GM21390 (cell line): ENCODE measurements at regions not wholly inside any gene's neighbourhood (a gene's known extent, or its start where the extent isn't known, plus 50 kb on each side); places are given as distances from the start of the nearest gene placed in this dataset.
A peak's percentile ranks its signal among the peaks of the same experiment; 100 is the strongest.

Source experiments
- ATAC-seq: cut with Tn5 transposase; IDR thresholded peaks from one replicate; pipeline ENCODE4 v1.9.1; 2021; ENCODE audit not compliant: unreplicated experiment

DNA sequence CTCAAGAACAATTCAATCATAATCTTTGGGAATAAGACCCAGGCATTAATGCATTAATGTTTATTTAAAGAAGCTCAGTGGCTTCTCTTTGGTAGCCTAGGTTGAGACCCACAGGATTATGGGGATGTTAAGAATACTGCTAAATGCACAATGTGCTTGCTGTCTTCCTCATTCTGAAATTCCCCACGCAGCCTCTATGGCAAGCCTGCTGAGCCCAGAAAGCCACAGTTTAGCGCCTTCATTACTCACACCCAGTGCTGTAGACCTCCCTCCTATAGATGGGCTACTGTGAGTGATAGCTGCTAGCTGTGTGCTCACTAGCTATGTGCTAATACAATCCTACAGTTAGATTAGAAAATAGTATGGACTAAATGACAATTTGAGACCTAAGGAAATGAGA is 90.6 kb downstream of the TNFSF13B start:
- ATAC-seq = no peak

DNA sequence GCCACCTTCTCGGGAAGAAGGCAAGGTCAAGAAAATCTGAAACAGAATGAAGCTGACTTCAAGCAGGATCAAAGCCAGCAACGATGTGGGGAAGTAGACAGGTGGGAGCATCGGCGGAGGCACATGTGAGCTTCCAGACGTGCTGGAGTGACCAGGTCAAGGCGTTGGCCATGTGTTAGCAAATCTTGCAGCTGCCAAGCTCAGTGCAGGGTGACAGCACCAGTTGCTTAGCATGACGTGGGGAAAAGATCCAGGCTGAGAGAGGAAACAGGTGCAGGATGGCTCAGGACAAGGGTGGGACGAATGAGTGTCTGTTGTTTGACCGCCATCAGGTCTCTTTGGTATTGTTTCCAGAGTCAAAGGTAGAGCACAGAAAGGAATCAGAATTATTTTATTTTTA is 92.3 kb downstream of the TNFSF13B start:
- no peak for ATAC-seq

DNA sequence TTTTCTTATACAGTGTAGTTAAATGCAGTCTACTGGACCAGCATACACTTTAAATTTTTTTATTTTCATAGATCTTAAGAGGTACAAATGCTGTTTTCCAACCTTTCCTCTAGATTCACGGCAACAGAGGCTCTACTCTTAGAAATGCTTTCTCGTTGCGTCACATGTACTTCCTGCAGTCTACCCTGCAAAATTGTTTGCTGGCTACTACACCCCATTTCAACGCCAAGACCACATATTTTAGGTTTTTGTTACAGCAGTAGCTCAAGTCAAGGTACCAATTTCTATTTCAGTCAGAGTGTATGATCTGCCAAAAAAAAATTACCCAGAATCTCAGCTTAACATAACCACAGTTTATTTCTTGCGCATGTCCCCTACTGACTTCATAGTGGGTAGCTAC is 94.1 kb downstream of the TNFSF13B start:
- no peak for ATAC-seq

DNA sequence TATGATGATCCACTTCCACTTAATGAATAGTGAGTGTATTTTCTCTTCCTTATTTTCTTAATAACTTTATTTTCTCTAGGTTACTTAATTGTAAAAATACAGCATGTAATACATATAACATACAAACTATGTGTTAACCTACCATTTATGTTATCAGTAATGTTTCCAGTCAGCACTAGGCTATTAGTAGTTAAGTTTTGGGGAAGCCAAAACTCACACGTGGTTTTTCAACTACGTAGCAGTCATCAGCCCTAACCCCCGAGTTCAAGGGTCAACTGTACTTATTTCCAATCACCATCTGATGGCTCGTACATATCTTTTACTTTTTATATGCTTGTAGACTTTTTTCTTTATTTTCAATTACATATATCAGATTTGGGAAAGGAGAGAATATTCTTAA is 95.7 kb downstream of the TNFSF13B start:
- no peak for ATAC-seq

DNA sequence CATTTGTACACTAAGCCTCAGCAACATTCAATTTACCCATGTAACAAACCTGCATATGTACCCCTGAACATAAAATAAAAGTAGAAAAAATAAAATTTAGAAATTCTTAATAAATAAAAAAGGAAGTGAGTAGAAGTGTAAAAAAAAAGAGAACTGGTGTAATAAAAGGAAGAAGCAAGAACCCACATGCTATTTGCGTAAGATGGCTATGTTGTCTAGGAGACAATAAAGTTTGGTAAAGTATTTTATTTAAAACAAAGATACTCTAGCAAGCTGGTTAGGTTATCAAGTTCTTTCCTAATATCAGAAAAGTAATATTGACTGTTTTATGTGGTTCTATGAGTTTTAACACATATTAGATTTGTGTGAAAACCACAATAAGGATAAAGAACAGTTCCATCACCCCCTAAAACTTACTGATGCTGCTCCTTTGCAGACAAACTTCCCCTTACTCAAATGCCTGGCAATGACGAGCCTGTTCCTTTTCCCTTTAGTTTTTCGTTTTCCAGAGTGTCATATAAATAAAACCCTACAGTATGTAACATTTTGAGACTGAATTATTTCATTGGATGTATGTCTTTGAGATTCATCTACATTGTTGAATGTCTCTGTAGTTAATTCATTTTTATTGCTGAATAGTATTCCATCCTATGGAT is 98.9 kb downstream of the TNFSF13B start:
- no peak for ATAC-seq

DNA sequence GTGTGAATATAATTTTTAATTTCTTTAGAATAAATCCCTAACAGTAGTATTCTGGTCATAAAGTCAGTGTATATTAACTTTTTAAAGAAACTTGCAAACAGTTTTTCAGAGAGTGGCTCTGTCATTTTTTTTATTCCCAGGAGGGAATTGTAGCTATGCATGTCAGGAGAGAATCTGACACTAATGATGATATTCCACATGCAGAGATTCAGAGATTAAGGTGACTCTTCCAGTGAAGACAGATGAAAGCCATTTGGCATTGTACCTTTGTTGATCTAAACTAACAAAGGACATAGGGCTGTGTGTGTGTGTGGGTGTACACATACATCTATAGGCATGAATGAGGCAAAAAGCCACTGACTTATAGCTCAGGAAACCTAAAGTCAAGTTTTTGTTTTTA is 99.9 kb downstream of the TNFSF13B start:
- no peak for ATAC-seq

DNA sequence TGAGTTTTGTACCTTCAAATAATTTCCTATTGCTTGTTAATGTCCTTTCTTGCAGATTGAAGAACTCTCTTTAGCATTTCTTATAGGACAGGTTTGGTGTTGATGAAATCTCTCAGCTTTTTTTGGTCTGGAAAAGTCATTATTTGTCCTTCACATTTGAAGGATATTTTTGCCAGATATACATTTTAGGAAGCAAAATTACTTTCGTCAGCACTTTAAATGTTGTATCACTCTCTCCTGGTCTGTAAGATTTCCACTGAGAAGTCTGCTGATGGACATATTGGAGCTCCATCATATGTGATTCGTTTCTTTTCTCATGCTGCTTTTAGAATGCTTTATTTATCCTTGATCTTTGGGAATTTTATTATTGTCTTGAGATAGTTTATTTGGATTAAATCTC is 105.5 kb downstream of the TNFSF13B start:
- ATAC-seq = no peak

DNA sequence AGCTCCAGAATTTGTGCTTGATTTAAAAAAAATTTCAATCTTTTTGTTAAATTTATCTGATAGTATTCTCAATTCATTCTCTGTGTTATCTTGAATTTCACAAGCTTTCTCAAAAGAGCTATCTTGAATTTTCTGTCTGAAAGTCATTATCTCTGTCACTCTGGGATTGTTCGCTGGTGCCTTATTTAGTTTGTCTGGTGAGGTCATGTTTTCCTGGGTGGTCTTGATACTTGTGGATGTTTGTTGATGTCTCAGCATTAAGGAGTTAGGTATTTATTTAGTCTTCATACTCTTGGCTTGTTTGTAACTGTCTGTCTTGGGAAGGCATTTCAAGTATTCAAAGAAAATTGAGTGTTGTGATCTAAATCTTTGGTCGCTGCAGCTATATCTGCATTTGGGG is 106.3 kb downstream of the TNFSF13B start:
- no peak for ATAC-seq

DNA sequence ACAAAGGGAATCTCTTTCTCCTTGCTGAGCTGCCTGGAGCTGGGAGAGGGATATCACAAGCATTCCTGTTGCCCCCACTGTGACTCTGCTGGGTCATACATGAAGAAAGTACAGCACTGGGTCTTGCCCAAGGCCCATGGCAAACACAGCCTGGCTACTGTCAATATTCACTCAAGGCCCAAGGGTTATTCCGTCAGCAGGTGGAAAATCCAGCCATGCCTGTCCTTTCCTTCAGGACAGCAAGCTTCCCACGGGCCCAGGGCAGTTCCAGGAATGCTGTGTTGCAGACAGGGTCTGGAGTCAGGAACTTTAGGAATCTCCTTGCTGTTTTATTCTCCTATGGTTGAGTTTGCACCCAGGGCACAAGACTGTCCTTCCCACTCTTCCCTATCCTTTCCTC is 106.8 kb downstream of the TNFSF13B start:
- ATAC-seq = no peak

DNA sequence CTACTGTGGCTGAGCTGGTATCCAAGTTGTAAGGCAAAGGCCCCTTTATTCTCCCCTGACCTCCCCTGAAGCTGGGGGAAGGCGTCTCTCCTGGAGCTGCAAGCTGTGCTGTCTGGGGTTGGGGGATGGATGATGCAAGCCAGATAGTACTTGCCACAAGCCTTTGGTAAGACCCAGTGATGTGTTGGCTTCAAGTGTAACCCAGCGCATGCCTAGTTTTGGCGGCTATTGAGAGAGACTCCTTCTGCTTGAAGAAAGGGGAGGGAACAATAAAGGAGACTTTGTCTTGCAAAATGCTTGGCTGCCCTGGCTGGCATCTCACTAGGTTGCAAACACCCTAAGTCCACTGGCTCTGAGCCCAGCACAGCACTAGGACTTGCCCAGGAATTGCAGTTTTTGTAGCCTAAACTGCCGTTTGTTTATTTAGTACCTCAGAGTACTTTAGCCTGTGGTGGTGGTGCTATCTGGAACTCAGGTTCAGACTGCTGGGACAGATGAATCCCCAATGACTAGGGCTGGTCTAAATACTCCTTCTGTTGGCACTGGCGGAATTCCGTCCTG is 108.2 kb downstream of the TNFSF13B start:
- no peak for ATAC-seq

DNA sequence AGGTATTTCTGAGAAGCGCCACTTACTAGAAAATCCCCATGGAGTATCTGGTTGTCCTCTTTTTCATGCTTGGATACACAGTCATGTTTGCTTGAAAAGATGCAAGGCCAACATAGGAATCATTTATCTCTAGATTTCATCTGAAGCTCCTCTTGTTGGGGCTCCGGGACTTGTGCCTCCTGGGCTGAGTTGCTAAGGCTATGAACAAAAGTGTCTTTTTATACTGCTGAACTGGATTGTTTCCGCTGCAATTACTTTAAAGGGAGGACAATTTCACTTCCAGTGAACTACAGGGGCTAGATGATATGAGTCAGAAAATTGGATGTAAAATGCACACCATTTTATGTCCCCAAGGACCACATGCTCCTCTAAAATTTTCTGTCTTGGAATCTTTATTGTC is 114.1 kb downstream of the TNFSF13B start:
- ATAC-seq = no peak

DNA sequence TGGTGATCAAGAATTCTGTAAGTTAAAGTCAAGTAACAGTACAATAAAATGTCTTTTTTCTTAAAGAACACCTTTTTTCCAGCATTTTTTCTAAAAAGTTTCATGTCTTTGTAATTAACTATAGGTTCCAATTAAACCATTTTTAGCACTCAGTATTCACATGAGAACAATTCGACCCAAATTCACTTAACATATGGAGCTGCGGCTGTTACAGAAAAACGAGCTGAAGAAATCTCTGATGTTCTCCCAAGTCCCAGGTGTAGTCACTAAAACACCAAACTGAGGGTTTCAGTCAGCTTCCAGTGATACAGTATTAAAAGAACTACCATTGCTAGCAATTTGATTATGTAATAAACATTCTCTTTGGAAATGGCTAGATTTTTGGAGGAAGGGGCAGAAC is 117.6 kb downstream of the TNFSF13B start:
- ATAC-seq = no peak

DNA sequence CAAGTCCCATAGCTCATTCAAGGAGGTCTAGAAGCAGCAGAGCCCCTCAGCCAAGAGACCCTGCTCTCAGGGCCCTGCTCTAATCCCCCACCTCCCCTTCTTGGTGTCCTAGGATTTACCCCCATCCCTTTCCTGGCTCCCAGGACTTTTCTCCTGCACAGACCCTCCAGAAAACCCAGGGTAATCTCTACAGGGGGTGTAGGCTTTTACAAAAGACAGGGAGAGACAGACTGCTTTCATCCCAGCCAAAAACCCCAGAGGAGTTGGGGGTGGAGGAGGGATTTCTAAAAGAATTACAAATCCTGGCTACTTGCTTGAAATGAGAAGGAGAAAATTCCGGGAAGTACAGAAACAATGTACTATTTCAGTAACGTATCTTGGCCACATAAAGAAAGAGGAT is 133.3 kb downstream of the TNFSF13B start:
- ATAC-seq = no peak

DNA sequence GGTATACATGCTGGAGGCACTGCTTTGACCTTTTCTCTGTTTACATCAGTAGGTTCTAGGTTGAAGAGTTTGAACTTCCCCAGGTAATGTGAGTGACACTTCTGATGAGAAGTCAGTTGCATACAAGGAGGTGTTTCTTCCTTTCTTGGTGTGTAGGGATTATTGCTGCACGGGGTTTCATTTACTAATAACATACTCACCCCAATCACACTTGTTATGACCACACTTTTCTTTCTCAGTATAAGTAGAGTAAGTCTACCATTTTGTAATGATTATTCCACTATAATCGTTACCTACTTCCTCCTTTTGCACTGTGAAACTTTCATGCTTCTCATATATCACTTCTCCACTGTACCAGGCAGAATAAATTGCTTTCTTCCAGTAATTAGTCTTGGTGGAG is 138.0 kb downstream of the TNFSF13B start:
- peak; percentile 68 for ATAC-seq

DNA sequence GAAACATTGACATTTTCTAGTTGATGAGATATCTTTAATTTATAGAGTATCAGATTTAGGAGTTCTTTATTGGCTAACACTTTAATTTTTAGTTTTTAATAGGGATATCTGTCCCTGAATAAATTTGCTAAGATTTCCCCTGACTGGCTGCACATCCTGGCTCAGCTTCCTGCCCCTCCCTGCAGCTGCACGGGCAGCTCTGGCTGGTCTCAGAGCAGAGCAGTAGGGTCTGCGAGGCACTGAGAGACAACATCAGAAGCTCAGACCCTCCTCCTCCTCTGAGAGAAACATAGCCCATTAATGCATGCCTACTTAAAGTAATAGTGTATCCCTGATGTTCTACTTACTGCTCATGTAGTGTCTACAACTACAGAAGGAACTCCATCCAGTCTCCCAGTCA is 139.2 kb downstream of the TNFSF13B start:
- ATAC-seq = no peak

DNA sequence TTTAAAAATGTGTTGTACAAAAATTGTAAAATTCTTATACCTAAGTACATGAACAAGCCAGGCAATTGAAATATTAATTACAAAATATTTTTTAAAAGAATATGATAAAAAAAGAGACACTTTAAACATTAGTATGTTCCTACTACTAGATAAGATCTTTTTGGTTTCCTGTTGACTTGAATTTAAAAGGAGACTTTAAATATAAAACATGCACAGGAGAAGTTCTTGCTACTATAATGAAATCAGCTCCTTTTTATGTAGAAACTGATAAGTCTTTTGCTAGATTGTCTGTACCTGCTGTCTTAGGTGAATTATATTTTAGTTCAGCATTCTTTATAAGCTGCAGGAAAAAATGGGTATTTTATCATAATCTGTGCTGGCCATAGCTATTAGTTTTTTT is 140.2 kb downstream of the TNFSF13B start:
- ATAC-seq = no peak

DNA sequence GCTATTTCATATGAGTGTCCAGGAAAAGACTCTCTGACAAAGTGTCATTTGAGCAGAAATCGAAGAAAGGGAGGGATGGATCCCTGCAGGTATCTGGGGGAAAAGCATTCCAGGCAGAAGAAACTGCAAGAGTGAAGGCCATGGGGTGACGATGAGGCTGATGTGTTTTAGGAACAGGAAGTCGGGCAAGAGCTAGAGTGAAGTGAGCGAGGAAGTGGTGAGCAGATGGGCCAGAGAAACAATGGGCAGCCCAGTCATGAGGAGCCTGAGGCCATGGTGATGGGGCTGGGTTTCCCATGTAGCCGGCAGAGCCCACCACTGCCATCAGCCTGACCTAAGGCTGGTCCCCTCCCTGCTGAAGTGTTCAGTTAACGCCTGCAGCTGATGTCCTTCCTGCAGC is 150.2 kb downstream of the TNFSF13B start:
- no peak for ATAC-seq

DNA sequence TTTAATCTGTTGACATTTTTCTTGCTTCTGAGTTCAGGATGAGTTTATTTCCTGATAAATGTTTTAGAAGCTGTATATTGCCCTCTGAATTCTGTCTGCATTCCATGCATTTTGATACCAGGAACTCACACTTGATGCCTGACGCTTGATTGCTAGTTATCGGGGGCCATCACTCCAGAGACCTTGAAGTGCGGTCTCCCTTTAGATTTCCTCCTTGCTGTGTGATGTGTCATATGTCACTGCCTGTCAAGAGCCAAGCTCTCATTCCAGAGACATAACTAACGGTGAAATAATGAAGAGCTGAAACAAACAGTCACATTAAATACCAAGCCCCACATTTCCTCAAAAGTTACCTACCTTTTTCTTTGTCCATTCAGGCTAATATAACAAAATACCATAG is 155.5 kb downstream of the TNFSF13B start:
- ATAC-seq = no peak

DNA sequence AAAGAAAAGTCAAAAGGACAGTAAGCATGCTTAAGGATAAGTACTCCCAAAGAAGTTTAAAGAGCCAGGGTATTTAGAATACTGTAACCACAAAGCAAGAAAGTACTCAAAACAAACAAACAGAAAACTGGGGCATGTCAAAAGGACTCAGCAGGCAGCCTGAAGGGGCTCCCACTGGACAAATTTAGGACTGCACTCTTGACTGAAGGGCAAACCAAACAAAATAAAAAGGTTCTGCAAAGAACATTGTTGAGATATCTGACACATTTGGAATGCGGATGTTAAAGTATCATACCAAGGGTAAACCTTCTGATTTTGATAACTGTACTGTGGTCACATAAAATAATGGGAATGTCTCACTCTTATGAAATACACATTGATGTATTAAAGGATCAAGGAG is 157.4 kb downstream of the TNFSF13B start:
- no peak for ATAC-seq

DNA sequence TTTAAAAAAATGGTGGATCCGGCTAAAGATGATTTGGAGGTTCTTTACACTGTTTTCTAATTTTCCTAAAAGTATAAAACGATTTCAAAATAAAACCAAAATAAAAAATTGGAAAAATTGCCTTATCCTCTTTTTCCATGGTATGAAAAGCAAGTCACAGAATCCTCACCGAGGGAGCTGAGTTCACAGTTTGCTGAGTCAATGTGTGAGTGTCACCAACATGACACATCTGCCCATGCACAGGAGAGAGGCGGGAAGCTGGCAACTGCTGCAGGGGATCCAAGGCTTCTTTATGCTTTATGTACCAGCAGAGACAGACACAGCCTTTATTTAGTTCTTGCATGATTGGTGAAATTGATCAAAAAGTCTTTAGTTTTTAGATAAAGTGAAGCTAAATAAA is 157.8 kb downstream of the TNFSF13B start:
- ATAC-seq = no peak

DNA sequence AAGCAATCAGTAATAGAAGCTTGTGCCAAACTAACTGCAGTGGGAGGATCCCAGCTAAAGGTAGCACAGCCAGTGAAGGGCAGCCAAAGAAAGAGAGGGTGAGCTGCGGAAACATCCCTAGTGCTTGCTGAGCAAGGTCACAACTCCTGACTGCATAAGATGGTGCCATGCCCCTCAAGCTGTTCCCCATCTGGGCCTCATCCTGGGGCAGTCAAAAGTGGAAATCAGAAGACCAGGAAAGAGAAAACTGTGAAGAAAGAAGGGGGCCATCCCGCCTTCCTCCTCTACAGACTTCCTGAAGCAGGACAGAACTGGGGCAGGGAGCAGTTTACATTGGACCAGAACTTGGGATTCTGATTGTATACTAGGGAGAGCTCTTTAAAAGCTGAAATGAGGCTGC is 159.2 kb downstream of the TNFSF13B start:
- ATAC-seq = no peak

DNA sequence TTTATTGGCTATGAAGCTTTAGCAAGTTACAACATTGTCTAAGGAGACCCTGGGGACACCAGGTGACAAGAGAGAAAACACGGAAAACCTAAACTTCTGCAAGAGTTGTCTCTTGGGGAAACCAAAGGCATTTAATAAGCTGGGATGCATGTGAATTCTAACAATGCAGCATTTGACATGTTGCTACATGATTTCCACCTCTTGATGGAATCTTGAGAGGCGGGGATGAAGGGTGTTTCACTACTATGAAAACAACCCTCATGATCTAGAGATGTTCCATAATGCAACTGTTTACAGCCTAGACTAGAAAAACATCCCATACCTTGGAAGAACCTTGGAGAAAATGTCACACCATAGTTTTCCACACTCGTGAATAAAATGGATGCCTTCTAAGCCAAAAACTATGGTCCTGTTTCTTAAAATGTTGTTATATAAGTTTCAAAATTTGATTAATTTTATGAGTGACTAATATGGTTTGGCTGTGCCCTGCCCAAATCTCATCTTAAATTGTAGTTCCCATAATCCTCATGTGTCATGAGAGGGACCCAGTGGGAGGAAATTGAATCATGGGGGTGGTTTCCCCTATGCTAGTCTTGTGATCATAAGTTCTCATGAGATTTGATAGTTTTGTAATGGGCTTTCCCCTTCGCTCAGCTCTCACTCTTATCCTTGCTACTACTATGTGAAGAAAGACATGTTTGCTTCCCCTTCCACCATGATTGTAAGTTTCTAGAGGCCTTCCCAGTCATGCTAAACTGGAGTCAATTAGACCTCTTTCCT is 164.6 kb downstream of the TNFSF13B start:
- ATAC-seq = no peak
